DMS114 treated with DMSO at 0.1 percent for 48 hours (cell line): ENCODE measurements at regions not wholly inside any gene's neighbourhood (a gene's known extent, or its start where the extent isn't known, plus 50 kb on each side); places are given as distances from the start of the nearest gene placed in this dataset.

Experiments used
- DNase-seq: peaks from one replicate; lab custom pipeline; 2025; ENCODE audit not compliant: unreplicated experiment; lab: John Stamatoyannopoulos, UW

DNA sequence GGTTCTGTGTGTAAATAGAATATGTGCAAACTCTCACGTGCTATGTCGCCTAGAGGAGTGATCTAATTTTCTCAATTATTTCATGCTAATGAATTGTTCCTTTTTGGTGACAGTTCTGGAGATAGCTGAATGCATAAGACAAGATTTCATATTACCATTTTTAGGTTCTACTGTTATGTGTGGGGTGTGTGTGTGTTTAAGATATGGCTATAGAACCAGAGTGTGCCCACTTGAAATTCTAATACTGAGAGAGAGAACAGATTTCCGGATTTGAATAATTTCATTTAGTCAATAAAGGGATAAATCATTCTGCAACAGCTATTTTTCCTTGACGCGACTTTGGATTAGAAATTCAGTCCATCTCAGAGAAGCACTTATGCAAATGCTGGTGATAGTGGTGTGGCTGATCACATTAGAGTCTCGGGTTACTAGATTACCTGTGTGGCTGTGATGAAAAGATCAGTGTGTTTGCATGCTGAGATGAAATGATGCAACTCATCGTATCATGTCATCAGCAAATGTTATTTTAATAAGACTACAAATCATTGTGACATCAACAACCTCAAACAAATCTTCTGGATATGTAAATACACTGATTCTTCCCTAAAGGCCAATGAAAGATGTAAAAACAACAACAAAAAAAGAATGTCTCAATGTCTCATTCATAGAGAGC, 415.9 kb downstream of the EPHA4 start:
- no peak for DNase-seq

DNA sequence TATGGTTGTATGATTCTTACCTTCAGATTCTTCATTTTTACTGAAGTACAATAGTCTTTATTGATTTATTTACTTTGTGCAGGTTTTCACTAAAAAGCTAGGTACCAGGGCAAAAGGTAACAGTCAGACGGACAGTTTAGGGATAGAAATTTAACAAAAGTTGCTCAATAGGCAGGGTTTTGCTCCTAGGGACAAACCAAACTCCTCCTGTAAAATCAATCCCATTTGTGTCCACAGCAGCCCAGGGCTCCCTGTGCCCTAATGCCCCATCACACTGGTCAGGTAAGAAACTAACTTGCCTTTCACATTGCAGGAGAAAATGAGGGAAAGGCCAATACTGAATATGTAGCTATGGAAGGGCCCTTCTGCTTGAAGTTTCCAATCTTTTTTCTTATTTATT, 410.9 kb downstream of the EPHA4 start:
- no peak for DNase-seq

DNA sequence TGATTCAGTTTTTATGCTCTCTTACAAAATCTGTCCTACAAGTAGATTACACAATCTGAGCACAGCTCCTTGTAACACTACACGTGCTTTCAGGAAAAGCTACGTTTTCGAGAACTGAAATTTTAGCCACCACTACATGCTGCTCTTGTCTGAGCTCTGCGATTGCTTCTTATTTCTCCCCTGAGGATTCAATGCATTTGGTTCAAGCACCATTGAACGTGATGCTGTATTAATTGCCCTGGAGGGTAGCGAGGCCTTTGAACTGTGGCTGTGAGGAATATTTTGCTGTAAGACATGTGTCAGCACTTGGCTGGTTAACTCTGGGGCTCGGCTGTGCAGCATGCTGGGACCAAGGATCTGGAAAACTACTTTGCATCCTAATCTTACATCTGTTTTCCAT, 405.8 kb downstream of the EPHA4 start:
- DNase-seq = no peak

DNA sequence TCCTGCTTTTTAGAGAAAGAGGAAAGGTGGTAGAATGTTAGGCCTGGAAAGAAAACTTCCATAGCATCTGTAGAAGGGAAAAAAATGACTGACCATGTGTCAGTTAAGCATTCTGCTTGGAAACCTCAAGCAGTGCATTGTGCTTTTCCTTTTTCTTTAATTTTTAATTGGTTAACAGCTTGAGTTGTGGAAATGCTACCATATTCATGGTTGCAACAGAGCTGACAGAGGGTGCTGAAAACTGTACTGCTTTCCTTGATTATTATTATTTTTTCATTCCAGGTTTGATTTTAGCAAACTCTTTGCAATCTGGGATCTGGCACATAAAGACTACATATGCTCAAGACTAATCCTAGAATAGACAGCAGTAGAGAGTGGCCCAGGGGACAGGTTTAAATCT, 404.5 kb downstream of the EPHA4 start:
- DNase-seq = no peak

DNA sequence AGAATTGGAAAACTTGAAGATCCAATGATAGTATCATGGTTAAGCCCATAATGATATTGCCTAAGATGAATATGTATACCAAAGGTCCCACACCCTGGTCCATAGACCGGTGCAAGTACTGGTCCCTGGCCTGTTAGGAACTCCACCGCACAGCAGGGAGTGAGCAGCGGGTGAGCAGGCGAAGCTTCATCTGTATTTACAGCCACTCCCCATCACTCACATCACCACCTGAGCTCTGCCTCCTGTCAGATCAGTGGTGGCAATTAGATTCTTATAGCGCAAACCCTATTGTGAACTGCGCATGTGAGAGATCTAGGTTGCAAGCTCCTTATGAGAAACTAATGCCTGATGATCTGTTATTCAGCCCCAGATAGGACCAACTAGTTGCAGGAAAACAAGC, 402.4 kb downstream of the EPHA4 start:
- no peak for DNase-seq

DNA sequence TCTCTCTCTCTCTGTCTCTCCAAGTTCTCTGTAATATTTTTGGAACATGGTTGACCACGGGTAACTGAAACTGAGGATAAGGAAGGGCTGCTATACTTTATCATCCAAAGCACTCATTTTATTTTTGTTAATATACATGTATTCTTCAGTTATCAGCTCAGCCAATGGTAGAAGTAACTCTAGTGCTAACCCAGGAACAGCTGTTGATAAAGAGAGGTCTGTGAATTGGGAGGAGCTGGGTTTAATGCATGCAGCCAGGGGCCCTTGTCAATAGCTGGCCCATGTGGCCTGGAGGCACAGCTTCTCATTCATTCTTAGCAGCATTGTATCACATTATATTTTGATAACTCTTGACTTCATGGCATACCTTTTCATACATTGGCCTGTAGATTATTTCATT, 401.6 kb downstream of the EPHA4 start:
- no peak for DNase-seq

DNA sequence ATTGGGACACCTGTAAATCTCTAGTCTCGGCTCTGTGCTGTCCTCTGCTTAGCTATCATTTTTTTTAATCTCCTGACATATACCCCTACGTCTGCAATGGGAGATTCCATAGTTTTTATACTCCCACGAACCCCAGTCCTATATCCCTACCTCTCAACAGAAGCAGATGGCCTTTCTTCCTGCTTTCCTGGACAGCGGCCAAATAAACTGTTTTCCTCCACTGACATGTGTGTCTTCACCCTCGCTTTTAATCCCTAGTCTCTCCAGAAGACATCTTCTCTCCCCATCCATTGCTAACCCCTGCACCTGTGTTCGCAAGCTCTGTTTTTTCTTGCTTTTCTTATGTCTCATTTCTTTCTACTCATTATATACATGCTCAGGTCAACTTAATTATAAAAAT, 395.4 kb downstream of the EPHA4 start:
- no peak for DNase-seq

DNA sequence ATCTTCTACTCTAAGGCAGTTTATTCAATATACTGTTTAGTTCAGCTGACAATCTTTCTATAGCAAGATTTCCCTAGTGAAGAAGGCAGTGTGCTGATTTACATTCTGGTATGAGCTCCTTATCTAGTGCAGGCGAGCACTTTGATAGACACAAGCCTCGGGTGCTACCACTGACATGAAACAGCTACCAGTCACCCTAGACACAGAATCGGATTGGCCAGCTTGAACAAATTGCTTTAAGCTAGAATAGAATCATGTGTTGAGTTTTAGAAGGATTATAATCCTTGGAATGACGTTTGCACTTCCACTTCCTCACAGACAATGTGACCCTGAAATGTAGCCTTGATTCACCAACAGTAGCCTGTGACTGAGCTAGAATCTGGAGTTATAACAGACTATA, 394.0 kb downstream of the EPHA4 start:
- no peak for DNase-seq

DNA sequence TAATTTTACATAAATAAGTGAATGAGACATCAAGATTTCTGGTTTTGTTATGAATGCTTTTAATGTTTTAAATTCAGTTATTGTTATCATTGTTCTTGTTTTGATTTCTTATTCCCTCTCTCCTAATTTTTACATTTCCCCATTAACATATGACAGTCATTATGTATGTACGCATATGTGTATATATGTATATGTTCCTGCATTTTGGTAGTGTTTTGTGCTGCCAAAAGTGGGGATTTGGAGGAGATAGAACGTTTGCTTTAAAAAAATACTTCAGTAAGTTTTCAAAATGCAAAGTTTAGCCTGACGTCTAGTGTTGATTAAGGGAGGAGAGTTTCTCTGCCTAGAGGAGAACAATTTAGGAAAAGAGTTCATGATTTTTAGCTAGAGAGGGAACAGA, 385.2 kb downstream of the EPHA4 start:
- no peak for DNase-seq

DNA sequence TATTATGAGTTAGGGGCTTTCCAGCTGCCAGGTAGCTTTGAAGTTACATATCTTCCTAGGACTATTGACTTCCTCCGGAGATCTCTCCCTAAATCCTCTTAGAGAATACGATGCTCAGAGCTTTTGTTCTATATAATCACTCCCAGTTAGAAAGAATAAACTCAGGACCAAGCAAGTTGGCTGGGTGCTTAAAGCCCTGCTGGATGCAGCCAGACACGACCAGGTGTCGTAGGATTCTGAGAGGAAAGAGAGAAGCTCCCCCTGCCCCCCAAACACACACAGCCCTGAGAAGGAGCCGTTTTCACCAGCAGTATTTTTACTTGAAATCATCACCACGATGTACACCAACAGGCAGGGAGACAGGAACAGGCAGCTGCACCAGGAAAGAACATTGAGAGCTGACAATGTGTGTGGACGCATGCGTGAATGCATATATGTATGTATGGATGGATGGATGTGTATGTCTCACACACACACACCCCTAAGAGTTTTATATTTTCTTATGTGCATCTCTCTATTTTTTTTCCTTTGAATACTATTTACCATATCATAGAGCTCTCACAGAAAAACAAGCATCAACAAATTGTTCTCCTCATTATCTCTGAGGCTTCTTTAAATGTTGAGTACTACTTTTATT, 382.6 kb downstream of the EPHA4 start:
- no peak for DNase-seq

DNA sequence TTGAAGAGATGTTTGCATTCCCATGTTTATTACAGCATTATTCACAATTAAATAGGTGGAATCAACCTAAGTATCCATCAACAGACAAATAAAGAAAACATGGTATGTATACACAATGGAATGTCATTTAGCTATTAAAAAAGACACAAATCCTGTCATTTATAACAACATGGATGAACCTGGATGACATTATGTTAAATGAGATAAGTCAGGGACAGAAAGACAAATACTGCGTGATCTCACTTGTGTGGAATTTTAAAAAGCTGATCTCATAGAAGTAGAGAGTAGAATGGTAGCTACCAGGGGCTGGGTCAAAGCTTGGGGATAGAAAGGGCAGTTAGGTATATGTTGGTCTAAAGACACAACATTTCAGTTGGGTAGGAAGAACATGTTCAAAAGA, 376.3 kb downstream of the EPHA4 start:
- DNase-seq = no peak

DNA sequence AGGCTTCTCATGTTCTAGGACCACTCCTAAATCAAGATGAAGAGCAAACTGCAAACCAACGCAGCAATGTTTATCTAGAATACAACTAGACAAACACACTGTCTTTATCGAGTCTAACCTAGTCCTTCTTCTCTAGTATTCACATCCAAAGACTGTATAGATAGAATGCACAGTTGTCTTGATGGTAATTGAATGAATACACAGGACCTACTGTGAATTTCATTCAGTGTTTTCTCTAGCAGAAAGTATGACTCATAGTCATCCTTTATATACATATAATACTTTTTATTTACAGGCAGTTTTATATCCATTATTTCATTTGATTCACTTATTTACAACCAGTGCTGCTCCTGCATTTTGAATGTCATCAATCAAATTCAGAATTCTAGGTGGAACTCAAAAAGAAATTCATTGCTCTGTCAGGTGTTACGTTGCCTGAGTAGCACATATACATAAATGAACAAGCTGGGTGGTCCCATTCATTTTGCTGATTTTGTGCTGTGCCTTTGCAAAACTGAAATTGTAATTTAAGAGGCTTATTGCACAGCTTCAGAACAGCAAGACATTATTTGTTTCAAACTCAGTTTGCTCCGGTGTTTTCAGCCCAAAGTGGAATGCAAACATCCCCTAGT, 374.8 kb downstream of the EPHA4 start:
- no peak for DNase-seq

DNA sequence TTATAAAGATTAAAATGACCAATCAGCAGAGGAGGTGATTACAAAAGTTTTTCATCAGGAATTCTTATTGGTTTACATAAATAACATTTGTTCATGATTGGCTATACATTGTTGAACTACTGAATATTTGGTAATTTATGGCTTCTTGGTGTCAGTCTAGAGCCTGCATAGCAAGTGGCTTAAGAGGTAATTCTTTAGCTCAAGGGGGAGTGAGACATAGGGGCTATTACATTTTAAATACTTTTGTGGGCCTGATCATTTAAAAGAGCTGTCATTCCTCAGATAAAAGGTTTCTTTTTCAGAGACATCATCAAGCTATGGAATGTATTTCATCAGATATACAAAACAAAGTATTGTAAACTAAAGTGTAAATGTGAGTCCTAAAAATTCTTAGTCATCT, 373.8 kb downstream of the EPHA4 start:
- no peak for DNase-seq

DNA sequence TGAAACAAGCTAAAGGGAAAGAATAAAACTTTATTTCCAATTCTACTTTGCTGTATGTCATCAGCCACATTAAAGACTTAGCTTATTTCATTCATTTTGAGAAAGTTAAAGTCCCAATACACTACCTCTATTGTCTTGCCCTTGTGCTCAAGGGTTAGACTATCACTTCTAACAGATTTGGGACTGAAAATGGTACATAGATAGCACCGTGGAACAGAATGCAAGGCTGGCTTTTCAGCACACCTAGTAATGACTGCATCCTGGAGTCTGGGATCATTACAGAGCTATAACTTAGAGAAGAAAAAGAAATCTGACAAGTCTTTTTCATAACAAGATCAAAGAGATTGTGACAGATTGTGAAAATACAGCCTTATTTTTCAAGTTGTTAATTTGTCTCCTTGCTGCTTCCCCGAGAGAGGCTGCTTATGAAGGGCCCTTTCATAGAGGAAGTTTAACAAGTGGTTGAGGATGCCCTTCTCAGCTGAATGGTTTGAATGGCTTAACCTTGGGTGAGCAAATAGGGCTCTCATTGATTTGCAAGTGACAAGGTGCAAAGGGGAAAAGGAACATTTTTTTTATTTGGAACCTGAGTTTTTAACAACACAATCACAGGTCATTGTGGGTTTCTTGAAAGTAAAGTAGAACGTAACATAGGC, 371.8 kb downstream of the EPHA4 start:
- DNase-seq = no peak

DNA sequence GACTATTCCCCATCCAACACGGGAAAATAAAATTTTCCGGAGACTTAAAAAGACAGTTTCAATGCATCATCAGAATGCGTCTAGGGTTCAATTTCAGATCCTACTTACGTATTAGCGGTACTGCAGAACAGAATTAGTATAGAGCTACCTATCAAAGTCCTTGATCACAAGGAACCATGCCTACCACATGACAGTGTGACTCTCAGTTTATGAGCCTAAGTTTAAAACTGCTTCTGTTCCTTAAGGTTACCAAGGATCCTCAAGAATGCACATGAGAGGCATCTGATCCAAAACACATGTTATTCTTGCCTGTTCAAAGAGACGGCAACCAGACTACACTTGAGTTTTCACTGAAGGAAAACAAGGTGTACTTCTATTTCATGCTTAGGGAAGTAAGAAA, 369.7 kb downstream of the EPHA4 start:
- DNase-seq = no peak

DNA sequence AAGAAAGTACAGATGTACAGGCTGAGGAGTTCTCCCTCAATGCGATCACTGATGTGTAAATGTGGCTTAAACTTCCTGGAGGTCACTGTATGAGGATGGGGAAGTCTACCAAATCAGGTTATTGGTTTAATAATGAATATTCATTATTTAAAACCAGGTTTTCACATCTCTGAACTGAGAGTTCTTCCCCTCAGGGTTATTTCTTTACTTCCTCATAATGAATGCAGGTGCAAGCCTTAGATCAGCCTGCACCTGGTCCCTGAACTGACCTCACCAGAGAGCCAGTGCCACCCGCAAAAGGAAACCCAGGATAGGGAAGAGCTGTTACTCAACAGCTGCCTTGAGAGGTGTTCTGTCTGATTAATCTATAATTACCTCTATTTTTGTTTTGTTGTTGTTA, 369.0 kb downstream of the EPHA4 start:
- no peak for DNase-seq

DNA sequence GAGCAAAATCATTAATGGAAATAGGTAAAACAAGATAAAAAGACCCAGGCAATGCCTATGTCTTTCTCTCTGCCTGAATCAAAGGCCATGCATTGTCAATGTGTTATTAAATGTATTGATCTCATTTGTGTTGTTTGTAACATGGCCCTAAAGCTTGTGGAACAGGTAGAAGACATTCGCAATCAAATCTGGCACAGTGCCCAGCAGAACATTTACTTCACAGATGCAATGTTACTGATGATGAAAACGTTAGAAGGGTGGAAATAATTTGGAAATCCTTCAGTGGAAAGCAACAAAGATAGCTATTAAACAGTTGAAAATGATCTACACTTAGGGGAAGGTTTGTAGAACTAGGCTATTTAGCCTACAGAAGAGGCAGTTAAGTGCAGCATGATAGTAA, 368.2 kb downstream of the EPHA4 start:
- DNase-seq = no peak

DNA sequence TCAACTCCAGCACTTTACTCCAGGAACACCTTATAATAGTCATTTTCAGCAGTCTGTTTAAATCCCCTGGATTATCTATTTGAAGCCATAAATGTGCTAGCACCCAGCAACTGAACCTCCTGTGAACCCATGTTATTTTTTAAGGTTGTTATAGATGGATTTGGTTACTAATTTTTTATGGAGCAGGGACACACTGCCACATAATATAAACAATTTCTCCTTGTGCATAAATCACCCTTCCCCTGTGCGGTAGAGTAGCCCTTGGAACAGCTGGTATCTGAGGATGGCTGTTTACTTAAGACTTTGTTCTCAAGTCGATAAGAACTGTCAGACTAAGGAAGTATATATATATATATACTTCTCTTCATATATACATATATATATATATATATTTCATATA, 367.4 kb downstream of the EPHA4 start:
- no peak for DNase-seq

DNA sequence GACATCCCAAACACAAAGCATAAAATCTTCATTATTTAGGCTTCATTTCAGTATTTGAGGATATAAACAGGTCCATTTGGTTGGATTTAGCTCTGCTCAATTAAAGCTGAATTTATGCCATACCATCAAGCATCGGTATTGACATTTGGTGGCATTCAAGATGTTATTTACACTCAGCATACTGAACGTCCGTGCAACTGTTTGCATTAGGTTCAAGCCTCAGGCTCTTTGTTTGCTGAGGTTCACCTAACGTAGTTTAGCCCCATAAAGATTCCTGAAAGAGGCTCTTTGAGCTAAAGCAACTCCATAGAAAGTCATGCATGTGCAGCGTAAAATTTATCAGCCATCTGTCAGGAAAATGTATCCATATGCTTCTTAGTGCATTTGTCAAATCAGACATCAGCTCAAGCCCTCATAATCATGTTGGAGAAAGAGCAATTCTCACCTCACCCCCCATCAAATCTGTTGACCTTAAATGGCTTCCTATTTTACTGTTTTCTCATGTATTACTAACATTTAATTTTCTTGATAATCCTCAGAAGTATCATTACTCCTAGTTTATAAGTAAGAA, 366.9 kb downstream of the EPHA4 start:
- DNase-seq = no peak

DNA sequence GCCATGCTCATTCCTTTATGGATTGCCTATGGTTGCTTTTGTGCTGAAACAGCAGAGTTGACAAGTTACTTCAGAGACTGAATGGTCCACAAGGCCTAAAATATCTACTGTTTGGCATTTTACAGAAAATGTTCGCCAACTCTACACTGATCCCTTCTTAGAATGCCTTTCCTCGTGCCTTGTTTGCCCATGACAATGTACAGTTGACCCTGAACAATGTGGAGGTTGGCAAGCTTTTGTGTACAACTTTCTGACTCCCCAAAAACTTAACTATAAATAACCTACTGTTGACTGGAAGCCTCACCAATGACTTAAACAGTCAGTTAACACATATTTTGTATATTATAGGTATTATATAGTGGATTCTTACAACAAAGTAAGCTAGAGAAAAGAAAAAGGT, 361.4 kb downstream of the EPHA4 start:
- no peak for DNase-seq

DNA sequence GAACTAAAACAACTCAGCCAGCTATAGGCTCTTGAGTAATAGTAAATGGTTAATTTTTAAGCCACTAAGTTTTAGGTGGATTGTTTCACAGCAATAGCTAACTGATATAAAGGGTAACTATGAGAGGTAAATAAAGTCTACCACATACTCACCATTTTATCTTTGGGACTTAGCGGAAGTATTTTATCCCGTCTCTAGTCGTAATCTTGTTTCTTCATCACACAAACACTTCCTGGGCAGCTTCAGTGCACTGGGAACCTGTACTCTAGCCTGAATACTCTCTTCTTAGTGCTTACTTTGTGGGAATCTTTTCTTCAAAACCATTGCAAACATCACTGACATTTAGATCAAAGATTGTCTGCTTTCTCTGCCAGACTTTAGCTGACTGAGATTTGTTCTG, 360.5 kb downstream of the EPHA4 start:
- no peak for DNase-seq

DNA sequence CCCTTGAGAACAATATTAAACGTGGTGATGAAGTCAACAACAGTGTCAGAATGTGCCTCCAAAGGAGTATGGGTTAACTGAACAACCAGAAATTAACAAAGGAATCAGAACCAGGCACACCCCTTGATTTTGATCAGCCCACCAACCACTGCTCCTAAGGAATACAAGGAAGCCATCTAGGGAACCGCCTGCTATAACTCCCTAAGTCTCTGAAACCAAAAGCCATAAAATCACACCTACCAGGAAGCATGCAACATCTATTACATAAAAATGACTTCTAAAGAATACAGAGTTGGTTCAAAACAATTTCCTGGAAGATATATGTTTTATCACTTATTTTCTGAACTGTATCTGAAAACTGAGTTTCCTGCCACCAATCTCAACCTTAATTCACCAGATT, 360.0 kb downstream of the EPHA4 start:
- DNase-seq = no peak
